GM23338 (cell line): ENCODE measurements at regions not wholly inside any gene's neighbourhood (a gene's known extent, or its start where the extent isn't known, plus 50 kb on each side); places are given as distances from the start of the nearest gene placed in this dataset.

Source experiments
- CREB1 ChIP-seq: fragments of 250-450 bp; sonication (Bioruptor Pico); IDR thresholded peaks from 2 replicates; pipeline ENCODE4 v1.5.0; 2020; ENCODE audit warnings: low read depth, mild to moderate bottlenecking, moderate library complexity
- CTCF ChIP-seq, 2 experiments: fragments of 200-600 bp in 1 of 2; sonication (generic) in 1 of 2; conservative IDR thresholded peaks; 2 replicates each; pipeline versions ENCODE4 v1.5.1 to v1.6.1; 2016 to 2017; ENCODE audit warnings: antibody characterized with exemption in 2 of 2, low read depth in 2 of 2, mild to moderate bottlenecking in 2 of 2, moderate library complexity in 1 of 2
- ETS1 ChIP-seq: IDR thresholded peaks from 2 replicates; pipeline ENCODE4 v1.6.1; 2016; ENCODE audit warnings: antibody characterized with exemption
- EZH2 ChIP-seq: fragments of 200-600 bp; sonication (generic); IDR thresholded peaks from one replicate; pipeline ENCODE4 v1.8.0; 2017; ENCODE audit warnings: antibody characterized with exemption, mild to moderate bottlenecking, low read depth; ENCODE audit not compliant: unreplicated experiment
- EZH2phosphoT487 ChIP-seq: fragments of 200-600 bp; sonication (generic); IDR thresholded peaks from one replicate; pipeline ENCODE4 v1.8.1; 2018; ENCODE audit warnings: antibody characterized with exemption; ENCODE audit not compliant: unreplicated experiment
- JUNB ChIP-seq: IDR thresholded peaks from one replicate; pipeline ENCODE4 v1.6.1; 2016; ENCODE audit warnings: antibody characterized with exemption; ENCODE audit not compliant: unreplicated experiment
- NANOG ChIP-seq: IDR thresholded peaks from 2 replicates; pipeline ENCODE4 v1.6.1; 2016; ENCODE audit warnings: antibody characterized with exemption, borderline replicate concordance
- POLR2AphosphoS5 ChIP-seq: IDR thresholded peaks from 2 replicates; pipeline ENCODE4 v1.6.1; 2016; ENCODE audit warnings: antibody characterized with exemption, low read depth
- REST ChIP-seq: IDR thresholded peaks from one replicate; pipeline ENCODE4 v1.6.1; 2018; ENCODE audit warnings: antibody characterized with exemption; ENCODE audit not compliant: unreplicated experiment
- STAT1 ChIP-seq: IDR thresholded peaks from one replicate; pipeline ENCODE4 v1.6.1; 2016; ENCODE audit warnings: antibody characterized with exemption; ENCODE audit not compliant: unreplicated experiment
- ZNF331 ChIP-seq: fragments of 250-450 bp; sonication (Bioruptor Pico); IDR thresholded peaks from 2 replicates; pipeline ENCODE4 v1.5.0; 2020; ENCODE audit warnings: low read depth, mild to moderate bottlenecking, moderate library complexity

DNA sequence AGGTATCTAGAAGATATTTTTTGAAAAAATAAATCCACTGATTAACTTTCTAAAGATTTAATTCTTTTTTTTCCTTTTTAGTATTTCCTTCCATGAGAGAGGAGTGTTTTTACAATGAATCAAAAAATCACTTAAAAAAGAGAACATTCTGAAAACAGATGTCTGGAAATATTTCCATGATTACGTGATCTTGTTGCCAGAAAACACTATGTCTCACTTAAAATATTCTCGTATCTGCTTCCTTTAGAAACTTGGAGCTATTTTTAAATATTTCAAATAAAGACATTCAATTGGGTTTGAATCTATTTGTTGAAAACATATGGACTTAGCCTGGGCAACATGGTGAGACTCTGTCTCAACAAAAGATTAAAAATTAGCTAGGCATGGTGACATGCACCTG lies 232.8 kb upstream of the RASGEF1B start:
- TF ChIP-seq CTCF (conservative IDR thresholded peaks at IDR 0.05; ENCODE audit: low read depth in 2 of 2), result no peak
- no peak for TF ChIP-seq POLR2AphosphoS5
- TF ChIP-seq EZH2phosphoT487, result no peak
- no peak for TF ChIP-seq REST
- no peak for TF ChIP-seq EZH2
- no peak for TF ChIP-seq CREB1 (CRISPR knock-in tag)
- no peak for TF ChIP-seq ZNF331 (CRISPR knock-in tag)
- TF ChIP-seq NANOG, result no peak
- no peak for TF ChIP-seq ETS1
- TF ChIP-seq JUNB, result no peak
- no peak for TF ChIP-seq STAT1
